WTC11 (cell line): ENCODE measurements at regions not wholly inside any gene's neighbourhood (a gene's known extent, or its start where the extent isn't known, plus 50 kb on each side); places are given as distances from the start of the nearest gene placed in this dataset.

ENCODE experiments used
- ATAC-seq: fragments of 200-7000 bp; cut with Tn5 transposase; 2 replicates; pipeline ENCODE4 v1.10.0; 2021; ENCODE audit warnings: mild to moderate bottlenecking, moderate library complexity
- CTCF ChIA-PET: fragments of 300-600 bp; sonication (Branson Sonifier 250); formaldehyde crosslinking; loops from one replicate; lab custom pipeline; 2021; ENCODE audit warnings: antibody characterized with exemption; lab: Charles Lee
- POLR2A ChIA-PET: fragments of 350-600 bp; sonication (Branson Sonifier 250); formaldehyde crosslinking; loops from one replicate; lab custom pipeline; 2021; ENCODE audit warnings: antibody characterized with exemption; lab: Charles Lee
- DNase-seq: peaks from one replicate; pipeline ENCODE4 v3.0.0; 2021; ENCODE audit warnings: low spot score
- H3K27ac Mint-ChIP-seq: 2 replicates; pipeline ENCODE4 v1.8.0; 2021; ENCODE audit warnings: mixed read lengths
- H3K27me3 Mint-ChIP-seq: 2 replicates; pipeline ENCODE4 v1.8.0; 2021; ENCODE audit warnings: low read depth, mild to moderate bottlenecking, moderate library complexity, mixed read lengths
- H3K36me3 Mint-ChIP-seq: 2 replicates; pipeline ENCODE4 v1.8.0; 2021; ENCODE audit warnings: mixed read lengths
- H3K4me1 Mint-ChIP-seq: 2 replicates; pipeline ENCODE4 v1.8.0; 2022; ENCODE audit warnings: mixed read lengths
- H3K4me3 Mint-ChIP-seq: 2 replicates; pipeline ENCODE4 v1.8.0; 2021; ENCODE audit warnings: mild to moderate bottlenecking, moderate library complexity, mixed read lengths
- H3K9me3 Mint-ChIP-seq: 2 replicates; pipeline ENCODE4 v1.8.0; 2021; ENCODE audit warnings: mixed read lengths
- ATF1 ChIP-seq: sonication (generic); formaldehyde crosslinking; IDR thresholded peaks from 2 replicates; pipeline ENCODE4 v1.8.1; 2023; ENCODE audit warnings: mild to moderate bottlenecking, moderate library complexity, missing genetic modification reagents
- E2F1 ChIP-seq: sonication (generic); formaldehyde crosslinking; IDR thresholded peaks from 2 replicates; pipeline ENCODE4 v1.8.0; 2022; ENCODE audit warnings: mild to moderate bottlenecking, missing genetic modification reagents
- ELF4 ChIP-seq: sonication (generic); formaldehyde crosslinking; IDR thresholded peaks from 2 replicates; pipeline ENCODE4 v1.8.1; 2022; ENCODE audit warnings: low read depth, mild to moderate bottlenecking, moderate library complexity, missing genetic modification reagents
- FOXJ3 ChIP-seq: sonication (generic); formaldehyde crosslinking; IDR thresholded peaks from 2 replicates; pipeline ENCODE4 v1.9.0; 2021; ENCODE audit warnings: missing genetic modification reagents, mild to moderate bottlenecking, borderline replicate concordance
- HMGXB4 ChIP-seq: sonication (generic); formaldehyde crosslinking; IDR thresholded peaks from 2 replicates; pipeline ENCODE4 v1.8.1; 2023; ENCODE audit warnings: mild to moderate bottlenecking, moderate library complexity, missing genetic modification reagents
- MLX ChIP-seq: sonication (generic); formaldehyde crosslinking; IDR thresholded peaks from 2 replicates; pipeline ENCODE4 v1.8.1; 2023; ENCODE audit warnings: mild to moderate bottlenecking, missing genetic modification reagents, moderate library complexity
- OVOL2 ChIP-seq: fragments of 250-450 bp; sonication (Bioruptor Pico); IDR thresholded peaks from 2 replicates; pipeline ENCODE4 v1.9.0; 2021; ENCODE audit warnings: mild to moderate bottlenecking, borderline replicate concordance
- PREB ChIP-seq: sonication (generic); formaldehyde crosslinking; IDR thresholded peaks from 2 replicates; pipeline ENCODE4 v1.8.1; 2022; ENCODE audit warnings: mild to moderate bottlenecking, missing genetic modification reagents, moderate library complexity, borderline replicate concordance
- TCF7 ChIP-seq: sonication (generic); formaldehyde crosslinking; IDR thresholded peaks from 2 replicates; pipeline ENCODE4 v1.8.0; 2022; ENCODE audit warnings: mild to moderate bottlenecking, low read depth, missing genetic modification reagents, moderate library complexity
- ZMAT4 ChIP-seq: fragments of 250-450 bp; sonication (Bioruptor Pico); IDR thresholded peaks from 2 replicates; pipeline ENCODE4 v1.9.0; 2021; ENCODE audit warnings: mild to moderate bottlenecking
- ZNF121 ChIP-seq: sonication (generic); formaldehyde crosslinking; IDR thresholded peaks from 2 replicates; pipeline ENCODE4 v1.8.0; 2023; ENCODE audit warnings: missing genetic modification reagents
- ZNF232 ChIP-seq: sonication (generic); formaldehyde crosslinking; IDR thresholded peaks from 2 replicates; pipeline ENCODE4 v1.8.0; 2022; ENCODE audit warnings: mild to moderate bottlenecking, missing genetic modification reagents
- ZNF671 ChIP-seq: fragments of 250-450 bp; sonication (Bioruptor Pico); IDR thresholded peaks from 2 replicates; pipeline ENCODE4 v1.8.0; 2021; ENCODE audit warnings: mild to moderate bottlenecking
- ZSCAN18 ChIP-seq: fragments of 250-450 bp; sonication (Bioruptor Pico); IDR thresholded peaks from 2 replicates; pipeline ENCODE4 v2.1.2; 2022; ENCODE audit warnings: mild to moderate bottlenecking, moderate library complexity

GRCh38 chr14:105938959-105939358 is 412.6 kb downstream of the TMEM121 start:
- DNase-seq (no peak), ATAC-seq (no peak)
- Mint-ChIP-seq H3K27me3 (peaks cover 23% of the 10 kb centered on the region), H3K27ac (no peak overlapping the region), H3K4me3 (no peak overlapping the region), H3K36me3 (peaks cover 84% of the 10 kb centered on the region), H3K9me3 (peaks cover 85% of the 10 kb centered on the region), H3K4me1 (no peaks in the 10 kb centered on the region)
- CTCF ChIA-PET, result no interaction called here
- POLR2A ChIA-PET, result no interaction called here
- no peak for TF ChIP-seq ZNF671
- no peak for TF ChIP-seq ZNF232 (CRISPR knock-in tag)
- no peak for TF ChIP-seq OVOL2 (CRISPR knock-in tag)
- TF ChIP-seq ELF4 (CRISPR knock-in tag), result no peak
- TF ChIP-seq E2F1 (CRISPR knock-in tag), result no peak

GRCh38 chr14:105939810-105940508 is 413.6 kb downstream of the TMEM121 start:
- no peak overlapping the region for H3K27ac Mint-ChIP-seq
- POLR2A ChIA-PET, result no interaction called here
- TF ChIP-seq PREB (CRISPR knock-in tag), result no peak
- no peak for TF ChIP-seq ZNF121 (CRISPR knock-in tag)
- no peak for TF ChIP-seq TCF7 (CRISPR knock-in tag)
- no peak for TF ChIP-seq ZMAT4 (CRISPR knock-in tag)
- TF ChIP-seq MLX (CRISPR knock-in tag), result no peak
- no peak for TF ChIP-seq ZSCAN18
- TF ChIP-seq, all 79 proteins: peak for 0
- H3K4me3 Mint-ChIP-seq, result no peak overlapping the region
- ATAC-seq (no peak), DNase-seq (no peak)
- peaks cover 20% of the 10 kb centered on the region for H3K27me3 Mint-ChIP-seq
- H3K36me3 Mint-ChIP-seq, result peaks cover 83% of the 10 kb centered on the region
- no peaks in the 10 kb centered on the region for H3K4me1 Mint-ChIP-seq
- peaks cover 83% of the 10 kb centered on the region for H3K9me3 Mint-ChIP-seq
- CTCF ChIA-PET, result no interaction called here

GRCh38 chr14:105940534-105941225 is 414.3 kb downstream of the TMEM121 start:
- CTCF ChIA-PET, result no interaction called here
- Mint-ChIP-seq H3K27me3 (peaks cover 15% of the 10 kb centered on the region; the same call in 1 of the 2 replicates), H3K4me3 (no peak overlapping the region), H3K27ac (no peak overlapping the region), H3K4me1 (no peaks in the 10 kb centered on the region), H3K36me3 (peaks cover 83% of the 10 kb centered on the region), H3K9me3 (peaks cover 77% of the 10 kb centered on the region)
- TF ChIP-seq ATF1, result no peak
- no peak for TF ChIP-seq HMGXB4 (CRISPR knock-in tag)
- no peak for TF ChIP-seq FOXJ3 (CRISPR knock-in tag)
- POLR2A ChIA-PET, result no interaction called here
- DNase-seq (no peak), ATAC-seq (no peak)
